AG04449 (cell line): ENCODE measurements at regions not wholly inside any gene's neighbourhood (a gene's known extent, or its start where the extent isn't known, plus 50 kb on each side); places are given as distances from the start of the nearest gene placed in this dataset.
A peak's percentile ranks its signal among the peaks of the same experiment; 100 is the strongest.

Source experiments
- CTCF ChIA-PET: fragments of 350-600 bp; formaldehyde crosslinking; extraction: SDS; loops from one replicate; lab custom pipeline; 2021; ENCODE audit warnings: antibody characterized with exemption; lab: Yijun Ruan, JAX
- POLR2A ChIA-PET: fragments of 400-600, 350-600 bp; formaldehyde crosslinking; extraction: SDS; loops from one replicate; lab custom pipeline; 2020; ENCODE audit warnings: antibody characterized with exemption, inconsistent platforms; lab: Yijun Ruan, JAX
- DNase-seq: peaks from one replicate; pipeline ENCODE4 v3.0.0-alpha.2; 2010; ENCODE audit warnings: low read depth, low spot score
- H3K4me3 ChIP-seq: 2 replicates; pipeline ENCODE4 v1.5.1; 2011; ENCODE audit warnings: low read depth, mild to moderate bottlenecking, control low read depth, low read length
- TF ChIP-seq, protein P1 (sequence below): IDR thresholded peaks from one replicate; pipeline ENCODE4 v1.5.1; 2011; ENCODE audit warnings: mild to moderate bottlenecking, moderate library complexity, low read length, control low read depth, inconsistent platforms; ENCODE audit not compliant: insufficient read depth; ENCODE audit errors: missing control alignments

DNA sequence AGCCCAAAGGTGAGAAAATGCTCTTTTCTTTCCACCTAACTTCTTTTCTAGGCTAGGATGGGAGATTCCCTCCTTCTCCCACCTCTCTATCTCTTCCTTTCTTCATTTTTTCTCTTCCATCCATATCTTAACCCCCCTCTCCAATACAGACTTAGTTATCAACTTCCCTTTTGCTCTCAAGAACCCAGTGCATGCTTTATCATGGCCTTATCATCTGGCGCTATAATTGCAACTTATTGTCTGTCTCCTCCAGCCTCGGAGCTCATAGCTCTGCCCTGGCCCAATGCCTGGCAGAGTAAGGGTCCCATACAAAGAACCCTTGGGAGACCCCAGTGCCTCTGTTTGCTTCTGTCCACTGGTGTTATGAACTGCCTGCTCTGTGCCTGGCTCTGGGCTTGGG, 71.0 kb upstream of the NFASC start:
- H3K4me3 ChIP-seq, result no peak overlapping the region
- ChIA-PET POLR2A (no interaction called here), CTCF (interaction anchor here (0.7 to 12.0 kb wide), 4 partner anchors 4 to 234 kb away, joined by 3 to 231 read pairs (median 118); no protein-coding TSS in a partner anchor)
- DNase-seq, result no peak
- TF ChIP-seq, protein P1, sequence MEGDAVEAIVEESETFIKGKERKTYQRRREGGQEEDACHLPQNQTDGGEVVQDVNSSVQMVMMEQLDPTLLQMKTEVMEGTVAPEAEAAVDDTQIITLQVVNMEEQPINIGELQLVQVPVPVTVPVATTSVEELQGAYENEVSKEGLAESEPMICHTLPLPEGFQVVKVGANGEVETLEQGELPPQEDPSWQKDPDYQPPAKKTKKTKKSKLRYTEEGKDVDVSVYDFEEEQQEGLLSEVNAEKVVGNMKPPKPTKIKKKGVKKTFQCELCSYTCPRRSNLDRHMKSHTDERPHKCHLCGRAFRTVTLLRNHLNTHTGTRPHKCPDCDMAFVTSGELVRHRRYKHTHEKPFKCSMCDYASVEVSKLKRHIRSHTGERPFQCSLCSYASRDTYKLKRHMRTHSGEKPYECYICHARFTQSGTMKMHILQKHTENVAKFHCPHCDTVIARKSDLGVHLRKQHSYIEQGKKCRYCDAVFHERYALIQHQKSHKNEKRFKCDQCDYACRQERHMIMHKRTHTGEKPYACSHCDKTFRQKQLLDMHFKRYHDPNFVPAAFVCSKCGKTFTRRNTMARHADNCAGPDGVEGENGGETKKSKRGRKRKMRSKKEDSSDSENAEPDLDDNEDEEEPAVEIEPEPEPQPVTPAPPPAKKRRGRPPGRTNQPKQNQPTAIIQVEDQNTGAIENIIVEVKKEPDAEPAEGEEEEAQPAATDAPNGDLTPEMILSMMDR, result no peak

DNA sequence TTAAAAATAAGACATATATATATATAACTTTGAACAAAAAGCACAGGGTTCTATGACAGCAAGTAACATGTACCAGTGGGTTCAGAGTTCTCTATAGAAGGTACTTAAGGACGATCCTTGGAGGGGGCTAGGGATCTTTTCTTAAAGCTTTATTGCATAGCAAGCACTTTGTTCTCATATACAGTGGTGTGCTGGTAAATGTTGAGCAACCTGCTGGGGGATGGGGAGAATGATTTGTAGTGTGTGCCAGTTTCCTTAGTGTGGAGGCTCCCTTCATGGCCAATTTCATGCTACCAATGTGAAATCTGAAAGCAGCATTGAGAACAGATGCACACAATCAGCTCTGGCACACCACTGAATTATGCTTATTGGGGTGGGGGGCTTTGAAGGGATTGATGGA, 69.5 kb upstream of the NFASC start:
- H3K4me3 ChIP-seq, result no peak overlapping the region
- TF ChIP-seq, protein P1, result no peak
- ChIA-PET POLR2A (no interaction called here), CTCF (interaction anchor here (0.8 to 12.0 kb wide), 4 partner anchors 7 to 236 kb away, joined by 3 to 231 read pairs (median 6); no protein-coding TSS in a partner anchor)
- no peak for DNase-seq

DNA sequence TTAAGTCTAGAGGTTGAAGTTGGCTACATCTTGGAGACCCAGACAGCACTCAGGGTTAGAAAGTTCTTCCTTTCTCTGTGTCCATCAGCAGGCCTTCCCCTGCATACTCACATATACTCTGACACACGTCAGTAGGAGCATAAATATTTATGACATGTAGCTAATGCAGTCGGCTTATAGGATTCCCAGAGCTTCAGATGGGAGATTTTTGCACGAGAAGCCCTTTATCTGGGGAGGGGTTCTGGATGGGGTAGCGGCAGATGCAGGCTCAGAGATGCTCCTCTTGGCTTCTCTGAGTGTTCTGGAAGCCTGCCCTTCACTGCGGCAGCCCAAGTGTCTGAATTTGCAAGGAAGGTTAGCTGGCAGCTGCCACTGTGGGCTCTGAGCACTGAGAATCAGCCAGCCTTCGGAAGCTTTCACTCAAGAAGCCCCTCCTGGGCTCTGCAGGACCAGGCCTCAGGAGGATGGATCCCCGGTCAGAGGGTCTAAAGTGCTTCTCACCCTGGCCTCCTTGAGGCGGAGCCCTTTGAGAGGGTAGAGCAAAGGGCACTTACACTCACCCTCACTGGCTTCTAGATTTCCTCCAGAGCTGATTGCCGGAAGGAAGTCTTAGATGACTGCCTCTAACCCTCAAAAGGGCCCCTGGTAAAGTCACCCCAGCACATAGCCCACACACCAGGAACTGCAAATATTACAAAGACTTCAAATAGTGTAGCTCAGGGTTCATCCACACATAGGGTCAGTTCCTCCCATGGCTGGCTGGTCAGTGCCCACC, 68.1 kb upstream of the NFASC start:
- no peak for DNase-seq
- TF ChIP-seq, protein P1, result no peak
- ChIA-PET CTCF (interaction anchor here (0.9 to 12.0 kb wide), 9 partner anchors 9 to 356 kb away, joined by 3 to 673 read pairs (median 7); no protein-coding TSS in a partner anchor), POLR2A (no interaction called here)
- no peak overlapping the region for H3K4me3 ChIP-seq

DNA sequence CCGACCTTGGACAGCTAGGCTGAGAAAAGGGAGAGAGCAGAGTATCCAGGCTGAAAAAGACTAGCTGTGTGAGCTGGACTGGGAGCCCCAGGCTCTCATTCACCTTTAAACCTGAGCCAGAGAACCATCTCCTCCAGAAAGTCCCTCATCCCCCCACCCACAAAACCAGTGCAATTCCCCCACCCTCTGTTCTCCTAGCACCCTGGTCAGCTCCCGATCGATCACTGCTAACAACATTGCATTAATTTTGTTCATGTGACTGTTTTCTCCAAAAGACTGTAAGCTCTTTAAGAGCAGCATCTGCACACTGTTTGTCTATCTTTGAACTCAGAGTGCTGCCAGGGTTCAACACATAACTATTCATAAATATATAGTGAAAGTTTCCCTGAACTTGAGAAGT, 67.1 kb upstream of the NFASC start:
- ChIA-PET POLR2A (no interaction called here), CTCF (interaction anchor here (0.9 to 12.0 kb wide), 7 partner anchors 10 to 357 kb away, joined by 3 to 673 read pairs (median 64); no protein-coding TSS in a partner anchor)
- TF ChIP-seq, protein P1, result no peak
- H3K4me3 ChIP-seq, result no peak overlapping the region
- no peak for DNase-seq

DNA sequence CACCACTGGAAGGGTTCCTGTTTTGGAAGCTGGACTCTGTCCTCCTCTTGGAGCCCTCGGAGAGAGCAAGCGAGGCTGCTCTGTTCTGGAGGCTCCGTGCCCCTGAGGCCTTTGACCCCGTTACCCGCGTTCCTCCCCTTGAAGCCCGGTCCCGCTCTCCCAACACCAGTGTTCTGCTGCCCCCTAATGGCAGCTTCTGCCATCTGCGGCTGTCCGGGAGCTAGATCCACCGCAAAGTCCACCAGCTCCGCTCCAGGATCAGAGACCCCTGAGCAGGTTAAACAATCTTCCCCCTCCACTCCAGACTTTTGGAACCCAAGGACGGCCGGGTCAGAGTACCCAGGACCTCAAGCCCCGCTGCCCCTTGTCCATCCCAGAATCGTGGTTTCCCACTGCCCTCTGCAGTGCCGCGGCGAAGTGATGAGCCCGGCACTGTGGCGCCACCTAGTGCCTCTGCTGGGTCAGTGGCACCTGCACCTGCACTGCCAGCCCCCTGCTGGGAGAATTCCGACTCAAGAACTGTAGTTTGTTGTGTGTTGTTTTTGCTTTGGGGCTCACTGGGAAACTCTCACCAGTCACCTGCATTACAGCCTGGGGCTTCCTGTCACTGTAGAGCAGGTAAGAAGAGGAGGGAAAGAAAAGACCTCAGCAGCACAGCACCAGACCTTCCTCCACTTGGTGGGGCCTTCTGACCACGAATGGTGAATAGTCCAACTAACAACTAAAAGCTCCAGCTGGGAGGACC, 63.5 kb upstream of the NFASC start:
- POLR2A ChIA-PET, result interaction anchor here (1.2 kb wide), 1 partner anchor 241 kb away, joined by 6 read pairs; no protein-coding TSS in a partner anchor
- peak overlapping the region; percentile 59 for H3K4me3 ChIP-seq
- CTCF ChIA-PET, result interaction anchor here (0.6 to 12.0 kb wide), 138 partner anchors 13 to 601 kb away, joined by 3 to 673 read pairs (median 5); partner anchors contain the start of genes CNTN2, MDM4, NFASC and PIK3C2B
- DNase-seq, result no peak
- TF ChIP-seq, protein P1, result peak; percentile 99
